ENCODE measurements at regions not wholly inside any gene's neighbourhood (a gene's known extent, or its start where the extent isn't known, plus 50 kb on each side); places are given as distances from the start of the nearest gene placed in this dataset.

DNA sequence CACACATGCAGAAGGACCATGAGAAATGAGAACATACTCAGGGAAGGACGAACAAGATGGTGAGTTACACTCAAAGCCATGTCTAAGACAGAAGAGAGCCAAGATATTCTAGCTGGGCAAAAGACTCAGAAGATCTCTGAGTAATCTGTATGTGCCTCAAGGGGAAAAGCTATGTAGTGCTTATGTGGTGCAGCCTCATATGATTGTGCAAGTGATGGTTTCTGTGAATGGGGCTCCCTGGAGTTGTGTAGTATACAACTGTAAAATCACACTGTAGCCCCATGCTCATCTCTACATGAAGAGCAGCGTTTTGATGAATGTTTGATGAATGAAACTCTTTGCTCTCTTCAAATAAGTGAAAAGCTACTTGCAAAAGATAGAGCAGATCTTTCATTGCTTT is 57.5 kb downstream of the OSR1 start:
- no peak for DNase-seq

DNA sequence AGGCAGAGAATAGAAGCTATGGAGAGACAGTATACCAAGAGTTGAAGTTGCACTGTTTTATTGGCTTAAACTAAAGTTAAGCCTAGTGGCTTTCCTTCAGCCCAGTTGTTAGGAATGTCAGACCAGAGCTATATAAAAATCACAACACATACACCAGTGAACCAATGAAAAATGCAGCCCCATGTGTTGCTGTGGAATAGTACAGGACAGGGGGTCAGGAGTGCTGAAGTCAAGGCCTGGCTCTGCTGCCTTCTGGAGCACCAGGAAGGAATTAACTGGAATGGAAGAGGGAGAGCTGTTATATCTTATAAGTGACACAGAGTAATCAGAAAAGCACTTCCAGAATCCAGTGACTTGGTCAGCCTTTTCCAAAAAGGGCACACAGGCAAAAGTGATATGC is 58.9 kb downstream of the OSR1 start:
- no peak for DNase-seq

DNA sequence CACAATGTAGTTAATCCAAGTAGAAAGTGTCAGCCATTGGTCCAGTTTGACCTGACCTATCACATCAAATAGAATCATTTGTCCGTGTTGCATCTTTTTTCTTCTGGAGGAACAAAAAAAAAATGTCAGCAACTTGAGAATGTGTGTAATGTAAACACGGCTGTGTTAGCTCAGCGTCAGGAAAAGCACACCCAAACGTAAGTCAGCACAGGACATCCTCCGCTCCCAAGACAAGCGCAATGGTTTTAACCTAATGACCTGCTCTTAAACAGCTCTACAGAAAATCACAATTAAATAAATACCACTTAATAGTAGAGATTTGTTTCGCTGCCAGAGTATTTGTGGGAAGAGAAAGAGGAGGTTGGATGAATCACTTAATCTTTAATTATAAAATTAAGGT is 59.4 kb downstream of the OSR1 start:
- no peak for DNase-seq

DNA sequence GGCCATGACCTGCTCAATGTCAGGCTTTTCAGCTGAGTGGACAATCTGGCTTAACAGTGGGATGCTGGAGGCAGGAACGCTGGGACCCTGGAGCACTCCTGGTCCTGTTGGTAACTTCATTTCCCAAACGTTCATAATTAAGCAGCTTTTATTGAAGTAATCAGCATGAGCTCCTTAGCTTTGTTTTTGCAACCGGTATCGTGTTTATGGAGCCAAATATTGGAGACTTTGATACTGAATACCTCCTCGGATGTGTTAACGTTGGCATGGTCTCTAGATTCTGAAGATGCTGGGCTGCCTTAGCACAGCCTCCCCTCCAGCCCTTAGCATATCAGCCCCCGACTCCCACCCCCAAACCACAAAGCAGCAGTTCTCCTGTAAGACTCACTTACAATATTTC is 60.7 kb downstream of the OSR1 start:
- no peak for DNase-seq

DNA sequence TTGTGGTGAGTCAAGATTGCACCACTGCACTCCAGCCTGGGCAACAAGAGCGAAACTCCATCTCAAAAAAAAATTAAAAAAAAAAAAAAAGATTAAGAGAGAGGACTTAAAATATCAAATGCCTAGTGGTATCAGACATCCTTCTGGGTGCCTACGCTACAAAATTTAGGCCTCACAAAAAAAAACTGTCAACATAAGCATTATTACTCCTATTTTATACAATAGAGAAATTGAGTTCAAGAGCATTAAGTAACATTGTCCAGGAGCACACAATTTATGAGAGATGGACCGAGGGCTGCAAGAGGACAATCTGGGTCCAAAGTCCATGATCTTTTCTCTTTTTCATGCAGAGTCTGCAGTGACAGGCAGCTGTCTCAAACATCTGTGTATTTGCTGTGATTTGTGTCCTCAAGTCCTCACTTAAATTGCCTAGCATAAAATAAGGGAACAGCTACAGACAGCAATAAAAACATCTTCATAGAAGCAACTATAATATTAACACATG is 62.4 kb downstream of the OSR1 start:
- DNase-seq: no peak

DNA sequence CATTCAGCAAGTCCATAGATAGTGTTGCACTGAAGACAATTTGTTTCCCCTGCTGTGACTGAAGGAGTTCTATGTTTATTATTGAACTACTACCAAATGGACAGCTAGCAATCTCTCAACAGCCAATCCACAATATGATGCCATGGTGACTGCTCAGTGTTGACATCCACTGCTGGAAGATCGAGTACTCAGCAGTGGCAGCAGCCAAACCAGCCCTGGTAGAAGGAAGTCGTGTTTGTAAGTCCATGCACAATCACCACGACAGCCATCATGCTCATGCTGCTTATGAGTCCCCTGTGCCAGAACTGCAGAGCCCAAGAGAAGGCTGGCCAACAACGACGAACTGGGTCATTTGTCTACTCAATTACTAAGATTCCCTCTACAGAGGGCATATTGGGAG is 66.4 kb downstream of the OSR1 start:
- DNase-seq: no peak

DNA sequence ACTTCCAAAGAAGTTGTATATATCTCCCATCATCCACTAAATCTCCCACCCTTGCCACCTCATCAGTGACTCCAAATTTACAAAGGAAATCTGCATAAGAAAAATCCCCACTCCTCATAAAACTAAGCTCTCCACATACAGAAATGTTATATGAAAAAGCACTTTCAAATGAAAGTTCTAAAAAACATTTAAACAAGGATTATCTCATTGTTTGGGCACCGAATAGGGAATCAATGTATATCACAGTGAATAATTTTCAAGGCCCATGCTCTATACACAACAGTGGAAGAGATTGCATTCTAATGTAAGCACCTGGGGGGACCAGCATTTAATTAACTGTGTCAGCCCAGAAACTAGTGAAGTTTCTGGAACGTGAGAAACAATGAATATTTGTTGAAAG is 70.1 kb downstream of the OSR1 start:
- no peak for DNase-seq

DNA sequence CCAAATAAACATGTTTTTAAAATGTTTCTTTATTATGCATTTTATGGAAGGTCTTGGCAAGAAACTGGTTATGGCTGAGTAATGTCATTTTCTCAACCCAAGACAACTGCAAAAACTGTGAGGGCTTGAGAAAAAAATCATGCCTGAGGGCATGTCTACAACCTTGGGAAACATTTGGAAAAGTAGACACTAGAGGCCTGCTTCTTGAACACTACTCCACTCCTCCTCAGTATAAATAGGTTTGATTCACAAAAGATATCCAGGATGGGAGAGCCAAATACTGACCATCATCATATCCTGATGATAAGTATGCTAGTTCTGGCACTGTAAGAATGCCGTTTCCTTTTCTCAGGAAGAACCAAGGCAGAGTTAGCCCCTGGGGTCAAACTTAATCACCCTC is 71.1 kb downstream of the OSR1 start:
- DNase-seq: no peak

DNA sequence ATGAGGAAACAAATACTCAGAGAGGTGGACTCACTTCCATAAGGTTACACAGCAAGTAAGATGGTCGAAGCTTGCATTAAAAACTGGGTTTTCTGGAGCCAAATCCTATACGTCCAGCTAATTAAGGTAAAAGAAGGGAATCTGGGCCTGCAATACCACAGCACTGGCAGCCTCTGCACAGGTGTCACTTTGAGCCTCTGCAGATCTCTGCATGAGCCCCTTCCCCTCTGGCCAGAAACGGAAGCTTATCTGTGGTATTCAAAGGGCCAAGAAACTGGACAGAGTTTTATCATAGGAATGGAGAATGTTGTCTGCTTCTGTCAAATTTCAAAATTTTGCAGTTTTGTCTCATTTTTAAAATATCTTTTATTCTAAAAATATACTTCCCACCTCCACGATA is 76.1 kb downstream of the OSR1 start:
- no peak for DNase-seq

DNA sequence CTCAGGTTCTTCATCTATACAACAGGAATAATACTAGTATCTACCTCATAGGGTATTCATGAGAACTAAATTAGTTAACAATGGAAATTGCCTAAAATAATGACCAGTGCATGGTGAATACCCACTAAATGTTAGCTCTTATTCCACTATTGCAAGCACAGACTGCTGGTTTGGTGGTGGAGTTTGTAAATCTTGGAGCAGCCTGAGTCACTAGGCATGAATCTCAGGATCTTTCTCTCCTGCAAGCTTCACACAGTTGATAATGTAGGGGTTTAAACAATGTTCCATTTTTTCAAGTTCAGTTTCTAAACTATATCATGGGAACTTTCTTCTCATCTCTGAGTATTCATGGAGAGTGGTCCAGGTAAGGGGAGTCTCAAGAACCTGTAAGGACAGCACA is 84.0 kb downstream of the OSR1 start:
- no peak for DNase-seq

DNA sequence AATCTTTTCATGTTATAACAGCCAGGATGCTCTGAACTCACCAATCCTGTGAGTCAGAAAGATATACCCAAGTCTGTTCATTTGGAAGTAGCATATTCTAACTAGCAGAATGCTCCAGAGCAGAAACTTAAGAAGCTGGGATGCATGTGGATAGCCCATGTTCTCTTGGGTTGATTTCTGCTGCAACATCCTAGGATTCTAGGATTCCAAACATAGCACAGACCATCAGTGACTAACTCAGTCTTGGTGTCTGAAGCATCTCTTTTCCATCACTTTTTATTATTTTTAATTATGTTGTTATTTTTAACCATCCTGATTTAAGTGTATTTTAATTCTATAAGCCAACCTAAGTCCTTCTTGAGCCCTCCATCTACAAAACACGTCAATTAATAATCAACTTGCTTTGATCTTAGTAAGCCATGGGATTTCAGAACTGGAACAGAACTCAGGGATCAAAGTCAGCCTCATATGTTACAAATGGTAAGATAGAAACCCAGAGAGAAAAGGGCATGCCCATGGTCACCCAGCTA is 85.4 kb downstream of the OSR1 start:
- DNase-seq: no peak

DNA sequence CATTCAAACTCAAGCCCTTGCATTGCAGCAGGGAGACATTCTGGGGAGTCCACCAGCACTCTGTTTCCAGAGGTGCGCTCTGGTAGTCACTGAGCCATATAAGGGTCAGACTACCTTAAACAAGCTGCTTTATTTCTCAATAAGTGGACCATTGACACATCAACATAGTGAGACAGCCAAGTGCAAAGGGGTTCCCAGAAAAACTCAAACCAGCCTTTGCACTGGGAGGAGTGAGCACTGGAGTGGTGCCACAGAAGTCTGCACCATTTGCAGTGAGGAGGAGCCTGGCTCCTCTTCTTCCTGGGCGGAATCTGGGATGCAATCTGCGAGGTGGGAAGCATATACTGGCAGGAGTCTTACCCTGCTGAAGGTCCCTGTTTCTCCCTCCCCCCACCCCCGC is 86.4 kb downstream of the OSR1 start:
- no peak for DNase-seq

DNA sequence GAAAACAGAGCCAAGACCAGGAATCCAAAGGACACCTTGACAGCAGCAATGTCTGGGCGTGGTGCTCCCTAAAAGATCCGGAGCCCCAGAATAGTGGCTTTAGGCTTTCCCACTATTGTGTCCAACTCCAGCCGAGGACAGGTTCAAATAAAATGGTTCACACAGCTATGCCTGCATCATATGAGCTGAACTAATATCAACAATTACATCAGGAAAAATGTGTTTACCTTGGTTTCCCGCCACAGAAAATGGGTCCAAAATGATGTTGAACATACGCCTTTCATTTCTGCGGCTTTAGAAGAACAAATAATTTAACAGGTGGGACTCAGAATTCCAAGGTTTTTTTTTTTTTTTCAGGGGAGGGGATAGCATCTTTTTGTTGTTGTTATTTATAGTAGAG is 93.6 kb downstream of the OSR1 start:
- no peak for DNase-seq

DNA sequence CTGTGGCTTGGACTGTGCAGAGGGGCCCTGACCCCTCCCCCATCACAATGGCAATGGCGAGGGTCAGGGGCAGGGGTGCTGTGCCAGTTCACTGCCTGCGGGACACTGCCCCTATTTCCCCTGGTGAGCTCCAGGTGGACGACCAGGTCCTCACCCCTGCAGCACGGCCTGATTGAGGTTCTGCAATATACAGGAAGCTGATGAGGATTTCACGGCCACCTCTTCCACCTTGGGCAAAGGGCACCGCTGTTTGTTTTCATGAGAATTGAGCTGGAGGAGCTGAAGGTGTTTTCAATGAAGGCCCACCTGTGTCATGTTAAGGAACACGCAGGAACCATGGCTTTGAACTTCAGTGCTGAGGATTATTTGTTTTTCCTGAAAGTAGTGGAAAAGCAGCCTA is 96.3 kb downstream of the OSR1 start:
- DNase-seq: no peak

DNA sequence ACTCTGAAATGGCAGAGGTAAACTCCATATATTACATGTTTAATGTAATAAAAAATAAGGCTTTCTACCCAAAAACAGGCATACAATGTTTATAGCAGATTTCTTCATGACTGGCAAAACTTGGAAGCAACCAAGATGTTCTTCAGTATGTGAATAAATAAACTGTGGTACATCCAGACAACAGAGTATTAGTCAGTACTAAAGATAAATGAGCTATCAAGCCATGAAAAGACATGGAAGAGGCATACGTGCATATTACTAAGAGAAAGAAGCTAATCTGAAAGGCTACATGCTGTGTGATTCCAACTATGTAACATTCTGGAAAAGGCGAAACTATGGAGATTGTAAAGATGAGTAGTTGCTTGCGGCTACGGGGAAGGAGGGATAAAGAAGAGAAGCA is 97.4 kb downstream of the OSR1 start:
- DNase-seq: no peak

DNA sequence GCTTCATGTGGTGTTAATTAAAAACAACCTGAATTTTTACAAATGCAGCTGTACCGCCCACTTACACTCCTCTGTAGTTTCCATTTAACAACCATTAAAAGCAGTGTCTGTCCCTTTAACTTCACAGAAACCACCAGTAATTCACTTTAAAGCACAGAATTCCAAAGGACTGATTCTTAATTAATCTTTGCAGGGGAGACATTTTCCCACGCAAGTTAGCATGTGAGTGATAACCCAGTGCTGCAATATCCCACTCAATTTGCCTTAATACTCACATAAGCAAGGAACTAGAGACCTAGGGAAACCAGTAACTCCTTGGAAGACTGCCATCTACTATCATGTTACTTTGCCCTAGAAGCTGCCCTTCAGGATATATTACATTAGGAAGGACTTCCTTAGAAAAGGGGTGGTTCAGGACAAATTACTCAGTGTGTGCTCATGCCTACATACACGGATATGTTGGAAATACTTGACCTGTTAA is 102.3 kb downstream of the OSR1 start:
- DNase-seq: no peak

DNA sequence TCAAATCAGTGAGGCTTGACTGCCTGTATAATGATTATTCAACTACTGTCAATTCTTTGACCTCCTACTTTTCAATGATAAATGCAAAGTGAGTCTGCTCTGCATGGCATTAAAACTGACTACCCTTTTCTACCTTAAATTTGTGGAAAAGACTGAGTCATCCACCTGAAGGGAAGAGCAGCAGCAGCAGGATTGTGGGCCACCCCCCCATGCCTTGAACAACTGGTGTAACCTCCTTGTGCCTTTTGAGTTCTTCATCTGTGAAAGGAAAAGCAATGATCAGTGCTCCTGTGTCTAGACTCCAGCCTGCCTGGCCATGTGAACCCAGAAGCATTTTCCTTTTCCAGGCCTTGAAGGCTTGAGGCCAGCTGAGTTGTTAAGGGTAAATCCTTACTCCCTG is 102.9 kb downstream of the OSR1 start:
- DNase-seq: no peak

DNA sequence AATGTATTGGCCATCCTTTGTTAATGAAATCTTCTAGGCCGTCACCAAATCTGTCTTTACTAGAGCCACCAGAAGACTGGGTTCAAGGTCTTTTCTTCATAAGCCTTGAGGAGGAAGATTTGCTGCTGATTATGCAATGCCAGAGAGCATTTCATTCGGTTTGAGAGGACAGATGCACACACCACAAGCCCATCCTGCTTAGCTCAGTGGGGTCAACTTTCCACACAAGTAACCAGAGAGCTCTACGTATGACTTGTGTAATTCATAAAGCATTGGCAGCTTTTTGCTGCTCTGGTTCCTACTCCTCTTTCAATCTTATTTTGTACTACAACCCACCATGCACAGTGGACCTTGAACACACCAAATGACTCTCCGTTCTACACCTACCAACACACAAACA is 106.9 kb downstream of the OSR1 start:
- no peak for DNase-seq

DNA sequence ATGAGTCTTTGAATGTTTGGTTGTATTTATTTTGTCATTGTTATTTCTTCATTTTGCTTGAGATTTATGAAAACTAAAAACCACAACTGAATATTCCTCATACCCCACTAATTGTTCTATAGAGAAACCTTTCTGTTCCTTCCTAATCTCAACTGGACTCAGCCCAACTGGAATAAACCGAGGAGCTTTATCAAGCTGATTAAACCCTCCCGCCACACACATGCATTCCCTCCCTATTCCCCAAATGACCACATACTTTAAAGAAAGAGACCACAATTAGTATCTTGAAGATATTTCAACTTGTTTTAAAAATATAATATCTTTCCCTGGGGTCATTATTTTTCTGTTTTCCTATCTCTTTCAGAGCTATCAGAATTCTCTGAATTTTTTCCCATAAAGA is 107.5 kb downstream of the OSR1 start:
- no peak for DNase-seq

DNA sequence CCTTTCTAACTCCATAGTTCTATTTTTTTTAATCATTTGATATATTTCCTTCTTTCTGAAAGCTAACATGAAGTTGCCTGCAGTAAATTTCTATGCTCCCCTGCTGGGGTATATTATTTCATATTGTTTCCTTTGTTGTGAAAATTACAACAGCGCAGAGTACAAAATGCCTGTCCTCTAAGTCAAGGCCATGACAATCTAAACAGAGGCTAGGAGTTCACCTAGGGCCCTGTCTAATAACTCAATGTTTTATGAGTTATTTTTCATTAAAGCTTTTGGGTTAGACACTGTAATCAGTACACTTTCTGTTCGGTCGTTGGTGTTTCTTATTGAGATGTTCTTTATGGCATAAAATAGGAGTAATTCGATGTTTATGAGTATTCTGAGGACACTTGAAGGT is 111.2 kb downstream of the OSR1 start:
- no peak for DNase-seq

DNA sequence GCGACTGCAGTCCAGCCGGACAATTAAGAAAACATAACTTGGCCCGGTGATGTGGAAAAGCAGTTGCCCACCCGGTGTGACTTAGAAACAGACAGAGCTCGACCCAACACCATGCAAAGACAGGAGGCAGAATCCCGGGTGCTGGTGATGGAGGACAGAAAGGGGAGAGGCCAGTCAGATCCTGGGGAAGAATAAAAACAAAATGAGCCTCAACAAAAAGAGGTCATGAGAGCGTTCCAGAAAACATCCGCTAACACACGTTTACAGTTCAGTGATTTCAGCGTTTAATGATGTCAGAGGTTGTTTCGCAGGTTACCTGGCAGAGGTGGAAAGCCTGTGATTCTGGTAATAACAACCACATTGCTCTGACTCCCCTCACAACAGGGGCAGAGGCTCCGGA is 111.9 kb downstream of the OSR1 start:
- DNase-seq: no peak

DNA sequence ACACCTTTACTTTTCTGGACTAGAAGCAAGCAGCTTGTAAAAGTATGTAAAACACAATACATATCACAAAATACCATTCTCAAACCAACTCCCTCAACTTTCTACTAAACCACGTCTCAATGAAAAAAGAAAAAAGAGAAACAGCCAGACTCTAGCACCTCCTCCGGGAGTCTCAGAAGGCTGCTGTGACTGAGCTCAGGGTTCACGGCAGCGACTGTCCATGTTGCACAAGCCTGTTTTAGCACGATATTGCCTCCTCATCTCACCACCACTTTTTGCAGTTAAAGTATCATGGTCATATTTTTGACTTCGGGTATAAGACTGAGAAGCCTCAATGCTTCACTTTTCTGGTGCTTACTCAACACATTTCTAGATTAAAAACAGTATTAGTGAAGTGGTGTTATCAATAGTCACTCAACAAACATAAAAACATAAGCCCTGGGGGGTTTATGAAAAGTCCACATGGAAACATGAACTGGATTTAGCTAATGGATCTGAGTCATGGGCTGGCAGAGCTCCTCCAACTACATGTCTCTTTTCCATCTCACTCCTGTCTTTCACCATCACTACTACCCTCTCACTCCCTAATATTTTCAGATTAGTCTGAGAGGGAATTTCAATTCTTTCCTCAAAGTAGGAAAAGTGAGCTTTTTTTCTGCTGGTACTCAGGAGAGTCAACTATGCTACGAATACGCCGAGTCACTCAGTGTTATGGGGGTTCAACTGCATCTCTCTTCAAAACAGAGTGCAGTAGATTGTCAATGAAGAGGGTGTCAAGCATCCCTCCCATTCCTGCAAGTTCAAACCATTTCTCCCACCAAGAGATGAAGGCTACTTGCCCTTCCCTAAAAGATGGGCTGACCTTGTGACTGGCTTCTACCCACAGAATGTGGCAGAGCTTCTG is 113.7 kb downstream of the OSR1 start:
- no peak for DNase-seq

DNA sequence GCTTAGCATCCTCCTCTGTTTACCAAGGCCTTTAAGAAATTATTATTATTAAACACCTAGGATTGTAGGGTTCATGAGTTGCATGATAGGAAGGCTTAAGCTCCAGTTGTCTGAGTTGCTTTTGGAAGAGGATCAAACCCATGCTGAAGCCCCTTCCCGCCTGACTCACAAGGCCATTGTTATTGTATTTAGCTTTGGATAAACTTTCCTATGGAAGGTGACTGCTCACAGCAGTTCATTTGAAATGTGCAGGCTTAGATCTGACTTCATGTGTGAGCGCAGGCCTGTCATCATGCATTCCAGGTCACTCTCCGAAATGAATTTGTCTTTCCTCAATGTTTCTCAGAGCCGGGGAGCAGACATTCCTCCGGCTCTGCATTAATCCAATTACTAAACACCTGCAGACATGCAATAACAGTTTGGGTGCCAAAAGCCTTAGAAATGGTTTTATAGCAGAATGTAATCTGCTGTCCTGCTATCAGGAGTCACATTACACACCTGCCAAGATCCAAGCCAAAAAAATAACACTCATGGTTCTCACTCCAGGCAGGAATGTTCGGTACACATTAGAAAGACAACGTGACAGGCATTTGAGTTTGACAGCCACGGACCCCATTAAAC is 119.9 kb downstream of the OSR1 start:
- DNase-seq: no peak

DNA sequence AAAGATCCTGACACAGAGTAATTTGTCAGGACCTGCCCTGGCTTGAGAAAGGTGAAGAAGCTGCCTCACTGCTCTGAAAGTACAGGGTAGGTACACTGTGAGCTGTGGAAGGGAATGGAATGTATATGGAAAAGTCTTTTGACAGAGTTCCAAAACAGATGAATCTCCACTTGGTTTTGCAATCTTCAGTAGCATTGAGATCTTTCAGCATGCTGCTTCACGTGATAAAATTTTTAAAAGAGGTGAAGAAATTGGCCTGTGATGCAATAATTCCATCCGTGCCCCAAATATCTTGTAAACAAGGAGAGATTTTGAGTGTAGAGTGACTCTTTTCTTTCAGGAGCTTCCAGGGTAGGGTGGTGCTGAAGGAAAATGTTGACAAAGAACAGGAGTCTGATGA is 123.1 kb downstream of the OSR1 start:
- DNase-seq: no peak
